H1 (cell line): ENCODE measurements at regions not wholly inside any gene's neighbourhood (a gene's known extent, or its start where the extent isn't known, plus 50 kb on each side); places are given as distances from the start of the nearest gene placed in this dataset.

Source experiments
- KDM4A ChIP-seq: IDR thresholded peaks from one replicate; pipeline ENCODE4 v1.7.1; 2012; ENCODE audit warnings: low read depth, mild to moderate bottlenecking, moderate library complexity, low read length, inconsistent platforms; ENCODE audit not compliant: severe bottlenecking
- KDM5A ChIP-seq: fragments of 200-600 bp; IDR thresholded peaks from 2 replicates; pipeline ENCODE4 v1.7.1; 2012; ENCODE audit warnings: mild to moderate bottlenecking, low read length, inconsistent platforms, mixed read lengths
- MAFK ChIP-seq: IDR thresholded peaks from 2 replicates; pipeline ENCODE4 v1.6.1; 2012; ENCODE audit warnings: low read depth, mild to moderate bottlenecking, improper control_type of control experiment, low read length
- RFX5 ChIP-seq: IDR thresholded peaks from 2 replicates; pipeline ENCODE4 v1.6.1; 2011; ENCODE audit warnings: low read depth, low read length, improper control_type of control experiment, borderline replicate concordance
- SIRT6 ChIP-seq: IDR thresholded peaks from one replicate; pipeline ENCODE4 v1.7.1; 2012; ENCODE audit warnings: low read length, inconsistent platforms
- SIX5 ChIP-seq: IDR thresholded peaks from 2 replicates; pipeline ENCODE4 v1.6.1; 2011; ENCODE audit warnings: mild to moderate bottlenecking, low read depth, low read length
- TEAD4 ChIP-seq: IDR thresholded peaks from 2 replicates; pipeline ENCODE4 v1.6.1; 2012; ENCODE audit warnings: low read depth, low read length, inconsistent platforms, mixed read lengths

- no peak for TF ChIP-seq KDM5A
- TF ChIP-seq RFX5, result no peak
- no peak for TF ChIP-seq KDM4A
- no peak for TF ChIP-seq MAFK
- TF ChIP-seq SIRT6, result no peak
- no peak for TF ChIP-seq SIX5
- no peak for TF ChIP-seq TEAD4
Observed at GRCh38 chr6:1482381-1483166, 93.2 kb downstream of the FOXF2 start (continued).
